Caki2 (cell line): ENCODE measurements at regions not wholly inside any gene's neighbourhood (a gene's known extent, or its start where the extent isn't known, plus 50 kb on each side); places are given as distances from the start of the nearest gene placed in this dataset.
A peak's percentile ranks its signal among the peaks of the same experiment; 100 is the strongest.

ENCODE experiments used
- DNase-seq: peaks from one replicate; pipeline ENCODE4 v3.0.0-alpha.2; 2015; ENCODE audit warnings: low read depth
- in situ Hi-C: cut with HindIII; loops from 2 replicates; pipeline ENCODE4 v1.10.0; 2016; ENCODE audit warnings: low sequenced_read_pairs, low pct_unique_long_range_greater_than_20kb, mixed read lengths

DNA sequence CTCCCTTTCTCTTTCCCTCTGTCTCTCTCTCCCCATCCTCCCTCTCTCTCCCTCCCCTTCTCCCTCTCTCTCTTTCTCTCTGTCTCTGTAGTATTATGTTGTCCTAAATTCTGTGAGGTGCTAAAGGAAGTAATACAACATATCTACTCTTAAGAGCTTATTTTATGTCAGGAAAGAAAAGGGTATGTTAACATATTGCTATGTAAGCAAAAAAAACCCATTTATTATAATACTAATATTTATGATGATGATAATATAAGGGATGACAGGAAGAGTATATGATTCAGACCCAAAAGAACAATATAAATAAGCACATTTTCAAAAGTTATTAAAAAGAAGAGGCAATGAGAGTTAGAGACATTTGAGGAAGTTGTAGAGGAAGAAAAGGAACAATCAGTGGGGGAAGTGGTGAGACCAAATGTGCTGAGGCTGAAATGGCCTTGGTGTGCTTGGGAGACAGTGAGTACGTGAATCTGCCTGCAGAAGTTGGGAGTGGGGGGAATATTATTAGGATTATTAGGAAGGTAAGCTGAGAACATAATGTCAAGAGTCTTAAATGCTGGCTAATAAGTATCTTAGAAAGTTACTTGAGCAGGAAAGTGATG is 303.6 kb upstream of the FERMT1 start:
- no peak for DNase-seq
- in situ Hi-C loops: no loop called here

DNA sequence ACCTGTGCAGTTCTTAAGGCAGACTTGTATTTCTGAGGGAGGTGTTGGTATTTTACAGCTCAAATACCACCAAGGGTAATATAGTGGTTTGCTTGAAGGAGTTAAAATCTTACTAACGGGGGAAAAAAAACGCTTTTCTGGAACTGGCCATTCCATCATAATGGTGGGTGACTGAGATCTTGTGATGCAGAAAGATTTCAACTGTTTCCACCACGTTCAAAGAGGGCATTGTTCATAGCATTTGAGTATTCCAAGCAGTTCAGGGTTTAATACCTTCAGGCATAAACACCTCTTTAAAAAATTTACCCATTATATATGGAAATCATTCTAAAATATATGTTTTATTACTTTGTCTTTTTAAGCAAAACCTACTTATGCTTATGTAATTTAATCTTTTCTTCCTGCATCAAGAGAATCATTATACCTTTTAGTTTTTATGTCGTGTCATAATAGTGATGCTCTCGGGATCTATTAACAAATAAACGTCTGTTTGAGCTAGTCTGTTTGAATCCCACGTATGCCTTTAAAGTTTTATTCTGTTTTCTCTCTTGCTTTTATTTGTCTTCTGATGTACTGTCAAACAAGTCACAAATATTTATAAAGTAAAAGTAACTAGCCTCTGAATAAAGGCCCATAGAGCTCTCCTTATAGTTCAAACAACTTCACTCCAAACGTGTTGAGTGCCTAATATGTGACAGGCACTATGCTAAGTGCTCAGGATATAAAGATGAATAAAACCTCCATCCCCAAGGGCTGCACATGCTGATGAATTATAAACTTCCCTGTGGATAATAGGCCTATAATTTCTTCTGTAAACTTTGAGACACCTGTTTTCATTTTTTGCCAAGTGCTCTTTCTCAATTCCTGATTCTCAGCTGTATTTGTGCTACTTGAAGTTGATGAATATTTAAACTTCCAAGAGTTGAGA is 298.8 kb upstream of the FERMT1 start:
- DNase-seq: no peak
- in situ Hi-C loops: no loop called here

DNA sequence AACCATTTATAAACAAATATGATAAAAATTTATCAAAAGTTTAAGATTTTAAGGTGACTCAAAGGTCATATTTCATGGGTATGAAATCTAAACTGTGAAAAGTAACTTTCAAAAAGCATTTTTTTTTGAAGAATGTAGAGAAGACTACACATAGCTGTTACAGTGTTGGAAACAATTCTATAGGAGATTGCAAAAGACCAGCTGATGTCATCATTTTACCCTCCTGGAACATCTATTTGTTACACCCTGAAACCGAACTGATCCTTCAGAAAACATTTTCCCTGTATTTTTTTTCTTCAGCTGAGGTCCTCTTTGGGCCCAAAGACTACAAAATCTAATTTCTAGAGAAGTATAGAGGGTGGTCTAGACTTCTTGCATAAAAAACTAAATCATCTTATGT is 297.5 kb upstream of the FERMT1 start:
- no peak for DNase-seq
- in situ Hi-C loops: no loop called here

DNA sequence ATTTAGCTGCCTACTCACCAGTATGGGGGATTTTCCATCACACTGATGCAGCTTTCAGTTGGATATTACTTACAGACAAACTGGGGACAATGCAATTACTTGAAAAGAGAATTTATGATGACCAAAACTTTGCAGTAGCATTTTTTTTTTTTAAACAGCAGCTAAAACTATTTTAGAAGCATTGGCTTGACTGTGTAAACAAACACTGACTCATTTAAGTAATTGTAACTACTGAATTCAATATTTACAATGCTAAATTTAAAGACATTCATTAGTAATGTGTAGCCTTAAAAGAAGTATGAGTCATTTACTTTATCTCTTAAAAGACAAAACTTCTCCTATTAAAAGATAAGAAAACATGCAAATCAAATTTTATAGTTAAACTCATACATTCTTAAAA is 295.9 kb upstream of the FERMT1 start:
- DNase-seq: no peak
- in situ Hi-C loops: no loop called here

DNA sequence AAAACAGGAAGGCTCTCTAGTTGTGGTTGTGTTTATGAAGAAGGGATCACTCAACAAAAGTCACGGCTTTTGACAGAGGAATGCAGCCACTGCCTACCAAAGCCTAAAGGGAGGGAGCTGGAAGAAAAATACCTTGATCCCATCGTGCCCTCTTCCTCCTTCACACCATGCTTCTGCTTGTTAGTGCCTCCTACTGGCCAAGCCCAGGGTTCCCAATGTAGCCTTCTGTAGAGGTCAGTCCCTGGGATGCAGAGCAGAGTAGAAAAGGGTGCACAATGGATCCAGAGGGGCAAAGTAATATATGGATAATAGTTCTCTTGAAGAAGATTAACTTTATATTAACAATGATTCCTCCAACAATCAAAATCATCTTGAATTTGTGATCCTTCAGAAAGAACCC is 293.5 kb upstream of the FERMT1 start:
- in situ Hi-C loops: no loop called here
- DNase-seq: no peak

DNA sequence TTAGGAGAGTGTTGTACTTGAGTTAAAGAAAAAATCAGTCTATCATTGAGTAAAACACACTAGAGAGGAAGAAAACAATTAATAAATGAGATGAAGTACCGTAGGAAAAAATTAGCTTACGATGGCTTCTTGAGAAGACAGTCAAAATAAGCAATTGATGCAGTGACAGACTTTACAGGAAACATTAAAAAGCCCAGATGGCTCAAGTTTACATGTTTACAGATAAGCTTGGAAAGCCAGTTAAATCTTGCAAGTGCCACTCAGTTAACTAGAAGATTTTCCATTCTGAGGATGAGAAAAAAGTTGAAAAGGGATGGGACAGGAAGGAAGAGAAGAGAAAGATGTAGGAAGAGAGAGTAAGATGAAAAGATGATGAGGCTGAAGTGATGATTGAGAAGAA is 288.8 kb upstream of the FERMT1 start:
- no peak for DNase-seq
- in situ Hi-C loops: no loop called here

DNA sequence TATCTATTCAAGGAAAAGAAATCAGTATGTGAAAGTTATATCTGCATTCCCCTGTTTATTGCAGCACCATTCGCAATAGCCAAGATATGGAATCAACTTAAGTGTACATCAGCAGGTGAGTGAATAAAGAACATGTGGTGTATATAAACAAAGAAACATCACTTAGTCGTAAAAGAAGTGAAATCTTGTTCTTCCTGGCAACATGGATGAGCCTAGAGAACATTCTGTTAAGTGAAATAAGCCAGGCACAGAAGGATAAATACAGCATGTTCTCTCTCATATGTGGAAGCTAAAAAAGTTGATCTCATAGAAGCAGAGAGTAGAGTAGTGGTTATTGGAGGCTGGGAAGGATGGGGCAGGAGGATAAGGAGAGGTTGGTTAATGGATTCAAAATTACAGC is 287.9 kb upstream of the FERMT1 start:
- in situ Hi-C loops: no loop called here

DNA sequence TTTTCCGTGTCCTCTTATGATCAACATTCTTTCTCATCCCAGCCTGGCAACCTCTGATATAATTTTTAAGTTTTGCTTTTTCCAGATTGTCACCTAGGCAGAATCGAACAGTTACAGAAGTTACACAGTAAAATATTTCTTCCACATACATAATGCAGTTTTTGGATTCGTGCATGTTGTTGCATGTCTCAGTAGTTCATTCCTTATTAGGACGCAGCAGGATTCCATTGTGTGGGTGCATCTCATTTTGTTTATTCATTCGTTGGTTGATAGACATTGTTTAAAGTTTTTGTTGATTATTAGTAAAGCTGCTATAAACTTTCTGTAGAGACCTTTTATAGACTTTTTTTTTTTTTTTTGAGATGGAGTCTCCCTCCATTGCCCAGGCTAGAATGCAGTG is 284.3 kb upstream of the FERMT1 start:
- in situ Hi-C loops: no loop called here
- no peak for DNase-seq

More for the DNA sequence above, 287.9 kb upstream of the FERMT1 start:
- DNase-seq: no peak

DNA sequence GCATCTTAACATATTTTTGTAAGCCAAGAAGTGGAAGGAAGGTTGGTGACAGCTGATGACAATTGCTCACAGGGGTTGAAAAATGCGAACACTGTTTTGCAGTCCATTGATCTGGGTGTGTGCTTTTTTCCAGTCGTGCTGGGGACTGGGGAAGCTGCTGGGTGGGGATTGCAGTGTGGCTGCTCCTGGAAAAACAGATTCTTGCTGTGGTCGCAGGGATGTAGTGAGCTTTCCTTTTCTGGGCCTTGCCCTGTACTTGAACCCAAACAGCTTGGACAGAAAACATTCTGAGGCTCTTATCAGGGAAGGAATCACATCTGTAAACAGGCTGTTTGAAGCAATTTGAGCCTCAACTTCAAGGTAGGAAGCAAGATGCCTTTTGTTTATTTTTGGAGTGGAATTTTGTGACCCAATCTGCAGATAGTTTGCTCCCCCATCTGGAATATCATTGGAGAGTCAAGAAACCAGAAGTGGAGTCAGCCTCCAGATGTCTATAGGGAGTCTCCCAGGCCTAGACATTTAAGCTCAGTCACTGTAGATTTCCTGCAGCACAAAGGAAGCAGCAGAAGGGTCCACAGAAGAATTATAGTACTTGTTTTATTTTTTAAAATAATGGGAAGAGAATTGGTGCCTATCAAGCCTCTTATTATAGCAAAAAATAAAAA is 279.2 kb upstream of the FERMT1 start:
- in situ Hi-C loops: no loop called here
- DNase-seq: peak; percentile 2

DNA sequence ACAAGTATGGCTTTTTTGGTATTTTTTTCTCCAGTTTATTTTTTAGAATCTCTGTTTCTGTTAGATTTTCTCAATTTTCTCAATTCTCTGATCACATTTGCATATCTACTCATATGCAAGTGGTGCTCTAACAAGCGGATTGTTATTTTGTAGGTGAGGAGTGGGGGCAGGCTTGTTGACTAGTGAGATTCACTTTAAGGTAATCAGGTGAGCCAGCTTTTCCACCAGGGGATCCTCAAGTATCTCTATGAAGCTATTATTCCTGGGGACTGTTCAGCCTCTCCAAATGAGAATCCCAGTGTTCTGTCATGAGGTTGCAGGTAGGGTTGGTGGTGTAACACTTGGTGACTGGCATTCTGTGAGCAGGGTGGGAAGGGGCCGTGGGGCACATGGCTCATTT is 274.3 kb upstream of the FERMT1 start:
- in situ Hi-C loops: no loop called here
- no peak for DNase-seq

DNA sequence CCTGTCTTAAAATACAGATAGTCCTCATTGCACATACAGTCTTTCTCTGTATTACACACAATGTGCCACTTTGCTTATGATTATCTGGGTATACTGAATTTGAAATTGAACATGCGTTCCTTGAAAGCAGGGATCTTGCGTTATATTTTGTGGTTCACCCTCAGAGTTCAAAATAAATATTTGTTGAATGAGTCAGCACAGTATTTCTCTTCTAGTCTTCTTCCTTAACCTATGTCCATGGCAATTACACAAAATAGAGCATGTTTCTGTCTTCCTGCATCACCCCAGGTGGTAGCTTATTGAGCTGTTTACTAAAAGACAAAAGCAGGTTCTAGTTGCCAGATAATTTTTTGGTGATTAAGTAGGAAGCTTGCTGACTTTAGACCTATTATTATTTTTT is 272.9 kb upstream of the FERMT1 start:
- in situ Hi-C loops: no loop called here
- peak; percentile 28 for DNase-seq

DNA sequence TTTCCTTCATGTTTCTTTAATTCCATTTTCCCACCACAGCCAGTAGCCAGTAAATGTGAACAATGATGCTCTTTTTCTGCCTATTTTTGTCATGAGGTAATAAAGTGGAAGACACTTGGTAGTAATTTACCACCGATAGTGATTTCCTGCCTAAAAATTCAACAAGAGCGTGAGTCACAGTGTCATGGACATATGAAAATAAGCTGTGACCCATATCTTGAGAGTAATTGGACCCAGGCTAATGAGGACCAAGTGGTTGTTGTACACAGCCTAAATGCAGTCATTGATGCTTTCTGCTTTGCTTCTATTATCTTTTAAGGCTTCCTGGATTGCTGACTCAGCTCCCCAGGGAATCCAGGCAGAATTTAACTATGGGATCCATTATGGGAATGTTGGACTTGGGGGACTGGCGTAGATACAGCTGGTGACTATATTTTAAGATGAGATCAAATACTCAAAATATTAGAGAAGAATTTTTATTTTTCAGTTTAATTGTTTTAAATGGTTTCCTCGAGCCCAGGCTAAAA is 265.9 kb upstream of the FERMT1 start:
- in situ Hi-C loops: no loop called here
- no peak for DNase-seq

DNA sequence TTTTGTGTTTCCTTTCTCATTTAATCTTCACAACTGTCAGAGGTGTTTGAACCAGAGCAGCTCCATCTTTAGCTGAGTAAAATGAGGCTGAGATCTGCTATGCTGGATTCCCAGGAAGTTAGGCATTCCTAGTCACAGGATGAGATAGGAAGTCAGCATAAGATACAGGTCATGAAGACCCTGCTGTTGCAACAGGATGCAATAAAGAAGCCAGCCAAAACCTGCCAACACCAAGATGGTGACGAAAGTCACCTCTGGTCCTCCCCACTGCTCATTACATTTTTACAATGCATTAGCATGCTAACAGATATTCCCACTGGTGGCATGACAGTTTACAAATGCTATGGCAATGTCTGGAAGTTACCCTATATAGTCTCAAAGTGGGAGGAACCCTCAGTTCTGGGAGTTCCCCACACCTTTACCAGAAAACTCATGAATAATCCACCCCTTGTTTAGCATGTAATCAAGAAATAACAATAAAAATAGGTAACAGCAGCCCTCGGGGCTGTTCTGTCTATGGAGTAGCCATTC is 262.2 kb upstream of the FERMT1 start:
- in situ Hi-C loops: no loop called here
- DNase-seq: no peak

DNA sequence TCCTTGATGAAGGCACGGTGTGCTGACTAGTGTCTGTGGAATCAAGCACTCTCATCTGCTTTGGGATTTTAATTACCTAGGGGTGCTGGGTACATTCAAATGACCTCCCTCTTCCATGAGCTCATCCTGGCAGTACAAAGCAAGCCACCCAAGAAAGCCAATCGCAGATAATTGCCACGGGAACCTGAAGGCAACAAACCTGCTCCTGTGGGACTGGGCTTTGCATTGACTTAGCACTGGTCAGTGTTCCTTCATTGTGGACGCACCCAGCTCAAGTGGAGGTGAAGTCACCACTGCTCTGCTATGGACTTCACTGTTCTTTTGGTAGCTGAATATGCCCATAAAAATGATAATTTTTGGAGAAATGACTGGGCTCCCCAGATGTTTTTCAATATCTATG is 261.6 kb upstream of the FERMT1 start:
- in situ Hi-C loops: no loop called here

DNA sequence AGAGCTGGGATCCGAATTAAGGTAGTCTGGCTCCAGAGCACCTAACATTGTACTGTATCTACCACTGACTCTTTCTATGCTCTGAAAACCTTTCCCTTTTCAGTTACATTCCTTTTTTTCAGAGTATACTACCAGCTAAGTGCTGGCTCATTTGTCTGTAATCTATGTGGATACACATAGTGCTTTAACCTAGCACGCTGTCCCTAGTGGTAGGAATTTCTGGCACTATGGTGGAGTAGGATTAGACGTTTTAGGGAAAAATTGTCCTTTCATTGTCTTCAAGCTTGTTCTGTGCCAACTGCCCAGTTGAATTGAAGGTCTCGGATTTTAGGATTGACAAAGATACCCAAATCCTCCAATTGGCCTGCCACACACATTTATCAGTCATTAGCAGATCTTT is 259.1 kb upstream of the FERMT1 start:
- in situ Hi-C loops: no loop called here
- peak; percentile 17 for DNase-seq

More for the DNA sequence above, 261.6 kb upstream of the FERMT1 start:
- DNase-seq: no peak

DNA sequence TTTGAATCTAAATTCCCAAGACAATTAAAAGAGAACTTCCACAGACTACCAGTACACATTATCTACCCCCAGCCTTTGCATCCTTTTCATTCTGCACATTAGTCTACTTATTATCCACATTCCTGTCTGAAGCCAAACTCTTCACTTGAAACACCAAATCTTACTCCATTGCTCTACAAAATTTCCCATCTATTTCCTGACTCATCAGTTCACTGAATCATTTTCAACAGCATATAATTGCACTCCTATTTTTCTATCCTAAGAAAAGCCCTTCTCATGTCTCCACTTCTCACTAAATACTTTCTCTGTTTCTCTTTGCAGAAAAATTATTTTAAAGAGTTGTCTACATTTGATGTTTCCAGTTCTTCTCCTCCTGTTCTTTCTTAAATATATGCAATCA is 239.4 kb upstream of the FERMT1 start:
- in situ Hi-C loops: no loop called here
- DNase-seq: no peak

DNA sequence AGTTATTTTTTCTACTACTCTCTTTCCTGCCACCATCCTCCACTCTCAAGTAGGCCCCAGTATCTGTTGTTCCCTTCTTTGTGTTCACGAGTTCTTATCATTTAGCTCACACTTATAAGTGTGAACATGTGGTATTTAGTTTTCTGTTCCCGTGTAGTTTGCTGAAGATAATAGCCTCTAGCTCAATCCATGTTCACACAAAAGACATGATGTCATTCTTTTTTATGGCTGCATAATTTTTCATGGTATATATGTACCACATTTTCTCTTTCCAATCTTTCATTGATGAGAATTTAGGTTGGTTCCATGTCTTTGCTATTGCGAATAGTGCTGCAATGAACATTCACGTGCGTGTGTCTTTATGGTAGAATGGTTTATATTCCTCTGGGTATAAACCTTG is 237.9 kb upstream of the FERMT1 start:
- no peak for DNase-seq
- in situ Hi-C loops: no loop called here

DNA sequence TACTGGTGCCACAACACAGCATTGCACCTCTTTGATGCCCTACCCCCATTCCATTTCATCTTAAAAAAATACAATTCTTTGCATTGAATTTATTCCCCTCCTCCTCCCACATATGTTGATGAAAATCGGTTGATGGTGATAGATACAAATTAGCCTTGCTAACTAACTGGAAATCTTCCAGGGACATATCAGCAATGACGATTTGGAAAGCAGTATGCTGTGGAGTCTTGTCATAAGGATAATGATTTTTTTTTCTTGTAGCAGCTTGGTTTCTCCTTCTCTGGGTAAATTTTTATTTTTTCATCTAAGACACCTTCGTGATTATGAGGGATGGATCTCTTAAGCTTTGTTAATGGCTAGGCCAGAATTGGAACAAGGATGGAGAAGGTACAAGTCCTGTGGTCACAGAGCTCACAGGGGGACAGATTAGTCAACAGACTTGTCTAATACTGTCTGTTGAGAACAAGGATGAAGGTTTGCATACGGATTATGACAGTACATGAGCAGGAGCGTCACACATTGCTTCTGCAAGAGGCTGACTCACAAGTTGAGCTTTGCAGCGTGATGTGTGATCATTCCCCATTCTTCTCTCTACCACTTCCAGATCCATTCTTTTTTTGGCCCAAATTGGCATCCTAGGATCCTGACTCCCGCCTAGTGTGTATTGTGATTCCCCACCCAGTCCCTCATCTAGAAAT is 233.1 kb upstream of the FERMT1 start:
- no peak for DNase-seq
- in situ Hi-C loops: no loop called here
